ENCODE measurements at regions not wholly inside any gene's neighbourhood (a gene's known extent, or its start where the extent isn't known, plus 50 kb on each side); places are given as distances from the start of the nearest gene placed in this dataset.

- CTCF ChIA-PET = interaction anchor here (1.1 kb wide), 1 partner anchor 14 kb away, joined by 3 read pairs; no protein-coding TSS in a partner anchor
- DNase-seq (ENCODE audit: extremely low spot score) = no peak
- no peak for TF ChIP-seq CTCF (IDR thresholded peaks at IDR 0.05; ENCODE audit: control extremely low read depth, extremely low read depth, low read depth, missing control alignments)
- POLR2A ChIA-PET = no interaction called here
These were observed 127.9 kb downstream of the GRIN2B start for GRCh38 chr12:13853471-13853870.

GRCh38 chr12:13851828-13852227, 129.6 kb downstream of the GRIN2B start:
- ChIA-PET POLR2A (no interaction called here), CTCF (no interaction called here)
- no peak for DNase-seq (ENCODE audit: extremely low spot score)
- no peak for TF ChIP-seq CTCF (IDR thresholded peaks at IDR 0.05; ENCODE audit: control extremely low read depth, extremely low read depth, low read depth, missing control alignments)

DNA sequence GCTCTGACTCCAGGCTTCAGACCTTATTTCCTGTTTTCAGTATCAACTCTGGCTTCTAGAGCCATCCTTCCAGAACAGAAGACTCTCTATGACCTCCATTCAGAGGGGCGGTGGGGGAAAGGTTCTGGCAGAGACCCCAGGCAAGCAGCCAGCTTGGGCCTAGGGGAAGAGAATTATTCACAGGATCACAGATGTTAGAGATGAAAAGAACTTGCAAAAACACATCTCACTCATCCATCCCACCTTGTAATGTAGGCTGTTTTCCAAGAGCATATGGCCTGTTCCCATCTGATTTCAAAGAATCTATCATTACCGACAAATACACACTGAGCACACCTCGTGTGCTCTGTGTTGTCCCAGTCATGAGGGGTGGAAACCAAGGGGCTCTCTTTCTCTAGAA, 131.9 kb downstream of the GRIN2B start:
- no peak for TF ChIP-seq CTCF (IDR thresholded peaks at IDR 0.05; ENCODE audit: control extremely low read depth, extremely low read depth, low read depth, missing control alignments)
- DNase-seq (ENCODE audit: extremely low spot score) = no peak
- POLR2A ChIA-PET = no interaction called here
- CTCF ChIA-PET = no interaction called here

DNA sequence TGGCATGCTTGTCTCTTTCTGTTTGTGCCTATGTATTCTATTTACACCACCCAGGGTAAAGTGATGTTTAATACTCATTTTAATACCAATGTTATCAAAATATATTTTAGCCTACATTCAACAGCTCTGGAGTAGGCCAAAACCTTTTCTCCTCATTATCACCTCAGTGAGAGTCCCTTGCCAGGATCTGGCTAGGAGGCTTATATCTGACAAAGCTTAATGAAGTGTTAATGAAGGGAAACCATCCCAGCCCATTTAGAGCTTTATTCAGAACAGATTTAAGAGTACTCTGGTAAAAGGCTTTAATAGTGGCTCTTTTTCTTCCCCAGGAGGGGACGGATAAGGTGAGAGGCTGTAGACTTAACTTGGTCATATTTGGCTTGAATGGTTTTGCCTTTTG, 137.6 kb downstream of the GRIN2B start:
- TF ChIP-seq CTCF (IDR thresholded peaks at IDR 0.05; ENCODE audit: control extremely low read depth, extremely low read depth, low read depth, missing control alignments) = no peak
- ChIA-PET POLR2A (no interaction called here), CTCF (interaction anchor here (1.1 to 1.6 kb wide), 3 partner anchors 9 to 20 kb away, joined by 3 to 5 read pairs (median 3); no protein-coding TSS in a partner anchor)
- no peak for DNase-seq (ENCODE audit: extremely low spot score)

DNA sequence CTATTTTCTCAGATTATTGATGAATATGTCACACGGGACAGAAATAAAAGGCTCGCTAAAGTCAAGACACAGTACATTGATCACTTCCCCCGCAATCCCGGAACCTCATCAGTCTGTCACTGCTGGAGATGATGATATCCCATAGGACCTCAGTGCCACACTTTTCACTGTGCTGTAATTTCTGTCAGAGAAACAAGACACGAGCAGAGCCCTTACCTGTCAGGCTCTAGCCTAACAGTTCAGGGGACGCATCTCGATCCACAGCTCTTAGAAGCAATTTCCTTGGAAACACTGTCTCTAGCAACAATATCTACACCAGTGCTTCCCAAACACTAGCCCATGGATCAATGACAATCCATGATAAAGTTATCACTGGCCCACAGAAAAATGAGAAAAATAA, 140.0 kb downstream of the GRIN2B start:
- no peak for DNase-seq (ENCODE audit: extremely low spot score)
- TF ChIP-seq CTCF (IDR thresholded peaks at IDR 0.05; ENCODE audit: control extremely low read depth, extremely low read depth, low read depth, missing control alignments) = no peak
- ChIA-PET CTCF (no interaction called here), POLR2A (no interaction called here)

DNA sequence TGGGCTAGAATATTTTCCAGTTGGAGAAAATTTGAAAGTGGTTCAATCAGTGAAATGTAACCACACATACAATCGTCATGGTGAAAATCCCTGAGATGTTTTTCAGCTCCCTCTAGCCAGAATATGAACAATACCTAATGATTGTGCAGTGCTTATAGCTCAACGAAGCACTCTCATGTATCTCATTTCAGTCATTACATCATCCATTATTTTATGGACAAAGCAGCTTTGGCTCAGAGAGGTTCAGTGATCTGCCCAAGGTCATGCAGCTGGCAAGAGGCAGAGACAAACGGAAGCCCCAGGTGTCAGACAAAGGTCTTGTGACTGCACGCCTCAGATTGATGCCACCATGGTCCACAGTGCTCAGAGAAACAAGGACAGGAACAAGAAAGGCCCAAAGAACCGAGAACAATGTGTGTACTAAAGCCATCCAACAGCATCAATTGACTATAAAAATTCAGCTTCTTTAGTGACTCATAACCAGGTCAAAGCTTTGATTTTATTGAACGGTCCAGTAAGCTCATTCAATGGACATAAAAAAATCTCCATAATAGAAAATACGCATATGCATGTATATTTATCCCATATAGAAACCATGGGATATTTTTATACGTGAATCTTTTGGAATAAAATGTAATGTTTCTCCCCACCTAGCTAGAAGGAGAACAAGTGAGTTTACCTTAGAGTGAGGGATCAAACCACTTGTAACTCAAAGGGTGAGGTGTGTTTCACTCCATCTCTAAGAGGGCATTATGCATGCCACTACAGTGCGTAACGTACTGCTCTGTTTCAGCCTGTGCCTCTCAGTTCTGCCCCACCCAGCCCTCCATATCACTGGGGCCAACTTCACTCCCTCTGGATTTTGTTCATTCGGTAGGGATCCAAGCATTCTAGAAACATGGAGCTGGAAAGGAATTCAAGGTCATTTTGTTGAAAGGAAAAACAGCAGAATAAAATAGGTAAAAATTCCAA, 141.8 kb downstream of the GRIN2B start:
- no peak for TF ChIP-seq CTCF (IDR thresholded peaks at IDR 0.05; ENCODE audit: control extremely low read depth, extremely low read depth, low read depth, missing control alignments)
- no peak for DNase-seq (ENCODE audit: extremely low spot score)
- ChIA-PET POLR2A (no interaction called here), CTCF (interaction anchor here (1.8 kb wide), 1 partner anchor 328 kb away, joined by 4 read pairs; no protein-coding TSS in a partner anchor)

Data from GM10248 (cell line).